H1 (cell line): ENCODE measurements at regions not wholly inside any gene's neighbourhood (a gene's known extent, or its start where the extent isn't known, plus 50 kb on each side); places are given as distances from the start of the nearest gene placed in this dataset.

Source experiments
- SAP30 ChIP-seq: fragments of 300-600 bp; sonication (generic); IDR thresholded peaks from 2 replicates; pipeline ENCODE4 v1.7.1; 2012; ENCODE audit warnings: low read length, moderate library complexity, mild to moderate bottlenecking, inconsistent platforms; ENCODE audit not compliant: insufficient read depth, insufficient replicate concordance
- TAF1 ChIP-seq: IDR thresholded peaks from 2 replicates; pipeline ENCODE4 v1.6.1; 2011; ENCODE audit warnings: mild to moderate bottlenecking, low read depth, low read length

GRCh38 chr4:43362875-43363636 lies 470.5 kb downstream of the GRXCR1 start (continued):
- no peak for TF ChIP-seq TAF1
- no peak for TF ChIP-seq SAP30
